Karpas-422 (cell line): ENCODE measurements at regions not wholly inside any gene's neighbourhood (a gene's known extent, or its start where the extent isn't known, plus 50 kb on each side); places are given as distances from the start of the nearest gene placed in this dataset.
"Not testable (repeated sequence)": the region's sequence is repeated elsewhere in the genome, so short reads cannot be mapped to it uniquely, and the experiment has no call there.

ENCODE experiments used
- DNase-seq: peaks from one replicate; pipeline ENCODE4 v3.0.0-alpha.2; 2015
- H2AFZ ChIP-seq: fragments of 200-600 bp; sonication (generic); 2 replicates; pipeline ENCODE4 v1.6.1; 2014; ENCODE audit warnings: antibody characterized with exemption, low read length, mixed read lengths
- H3K27ac ChIP-seq: fragments of 200-600 bp; sonication (generic); 2 replicates; pipeline ENCODE4 v1.5.1; 2014; ENCODE audit warnings: mild to moderate bottlenecking, low read length, moderate library complexity
- H3K27me3 ChIP-seq: fragments of 200-600 bp; sonication (generic); 2 replicates; pipeline ENCODE4 v1.6.1; 2014; ENCODE audit warnings: low read length, mixed read lengths
- H3K36me3 ChIP-seq: fragments of 200-600 bp; sonication (generic); 2 replicates; pipeline ENCODE4 v1.6.1; 2014; ENCODE audit warnings: low read length, mixed read lengths; ENCODE audit not compliant: insufficient read depth
- H3K4me1 ChIP-seq: fragments of 200-600 bp; sonication (generic); 2 replicates; pipeline ENCODE4 v1.6.1; 2014; ENCODE audit warnings: mild to moderate bottlenecking, low read length, mixed read lengths
- H3K4me2 ChIP-seq: fragments of 200-600 bp; sonication (generic); 2 replicates; pipeline ENCODE4 v1.6.1; 2014; ENCODE audit warnings: low read length, low read depth, mild to moderate bottlenecking; ENCODE audit not compliant: poor library complexity, severe bottlenecking
- H3K4me3 ChIP-seq: fragments of 200-600 bp; sonication (generic); 2 replicates; pipeline ENCODE4 v1.5.1; 2014; ENCODE audit warnings: mild to moderate bottlenecking, antibody characterized with exemption, low read length, mixed read lengths
- H3K79me2 ChIP-seq: fragments of 200-600 bp; sonication (generic); 2 replicates; pipeline ENCODE4 v1.6.1; 2014; ENCODE audit warnings: mild to moderate bottlenecking, low read length, mixed read lengths
- H3K9ac ChIP-seq: fragments of 200-600 bp; sonication (generic); 2 replicates; pipeline ENCODE4 v1.6.0; 2014; ENCODE audit warnings: low read length
- H3K9me2 ChIP-seq: fragments of 200-600 bp; sonication (generic), shearing (Covaris generic); replicated peaks from 2 replicates; pipeline ENCODE4 v1.6.0; 2014; ENCODE audit warnings: mild to moderate bottlenecking, low read length, moderate library complexity; ENCODE audit not compliant: insufficient read depth
- H3K9me3 ChIP-seq: fragments of 300-700, 200-600 bp; sonication (generic); 2 replicates; pipeline ENCODE4 v1.6.1; 2014; ENCODE audit warnings: low read length, mixed read lengths
- H4K20me1 ChIP-seq: fragments of 200-600 bp; sonication (generic); 2 replicates; pipeline ENCODE4 v1.6.1; 2014; ENCODE audit warnings: mild to moderate bottlenecking, antibody characterized with exemption, low read length, low read depth; ENCODE audit not compliant: insufficient read depth

DNA sequence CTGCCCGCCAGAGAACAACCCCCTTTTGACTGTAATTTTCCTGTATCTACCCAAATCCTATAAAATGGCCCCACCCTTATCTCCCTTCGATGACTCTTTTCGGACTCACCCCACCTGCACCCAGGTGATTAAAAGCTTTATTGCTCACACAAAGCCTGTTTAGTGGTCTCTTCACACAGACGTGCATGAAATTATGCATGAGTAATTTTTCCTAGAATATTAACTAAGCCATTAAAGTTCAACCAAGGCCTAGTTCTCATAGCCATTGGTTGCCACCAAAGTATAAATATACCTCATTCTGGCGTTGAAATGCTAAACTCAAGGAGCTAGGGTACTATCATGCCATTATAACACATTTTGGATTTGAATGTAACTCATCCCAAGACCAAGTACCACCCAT is 243.9 kb downstream of the ZNF608 start:
- Histone ChIP-seq H3K4me1 (peaks cover 12% of the 10 kb centered on the region), H3K4me3 (no peak overlapping the region), H3K4me2 (no peak overlapping the region), H3K9me2 (no peaks in the 10 kb centered on the region), H3K27ac (no peak overlapping the region), H3K9ac (no peak overlapping the region), H3K27me3 (no peaks in the 10 kb centered on the region), H3K79me2 (no peaks in the 10 kb centered on the region), H3K36me3 (no peaks in the 10 kb centered on the region), H2AFZ (no peak overlapping the region), H3K9me3 (no peaks in the 10 kb centered on the region), H4K20me1 (no peaks in the 10 kb centered on the region)
- no peak for DNase-seq

DNA sequence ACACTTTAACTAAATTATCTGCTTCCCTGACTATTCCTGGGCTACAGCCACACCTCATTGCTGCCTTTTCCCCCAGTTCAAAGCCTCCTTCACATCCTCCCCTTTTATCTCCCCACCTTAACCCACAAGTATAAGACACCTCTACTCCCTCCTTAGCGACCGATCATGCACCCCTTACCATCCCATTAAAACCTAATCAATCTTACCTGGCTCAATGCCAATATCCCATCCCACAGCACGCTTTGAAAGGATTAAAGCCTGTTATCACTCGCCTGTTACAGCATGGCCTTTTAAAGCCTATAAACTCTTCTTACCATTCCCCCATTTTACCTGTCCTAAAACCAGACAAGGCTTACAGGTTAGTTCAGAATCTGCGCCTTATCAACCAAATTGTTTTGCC is 246.6 kb downstream of the ZNF608 start:
- not testable (repeated sequence) for DNase-seq, H3K27ac ChIP-seq, H3K4me2 ChIP-seq, H3K79me2 ChIP-seq, H3K36me3 ChIP-seq, H4K20me1 ChIP-seq, H3K9me2 ChIP-seq, H3K4me3 ChIP-seq, H2AFZ ChIP-seq, H3K9ac ChIP-seq, H3K9me3 ChIP-seq, H3K27me3 ChIP-seq
- peaks cover 11% of the 10 kb centered on the region for H3K4me1 ChIP-seq

DNA sequence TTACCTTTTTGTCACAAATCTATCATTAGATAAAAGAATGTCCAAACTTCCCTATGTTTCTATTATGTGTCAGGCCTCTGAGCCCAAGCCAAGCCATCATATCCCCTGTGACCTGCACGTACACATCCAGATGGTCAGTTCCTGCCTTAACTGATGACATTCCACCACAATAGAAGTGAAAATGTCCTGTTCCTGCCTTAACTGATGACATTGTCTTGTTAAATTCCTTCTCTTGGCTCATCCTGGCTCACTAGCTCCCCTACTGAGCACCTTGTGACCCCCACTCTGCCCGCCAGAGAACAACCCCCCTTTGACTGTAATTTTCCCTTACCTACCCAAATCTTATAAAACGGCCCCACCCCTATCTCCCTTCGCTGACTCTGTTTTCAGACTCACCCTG is 249.5 kb downstream of the ZNF608 start:
- not testable (repeated sequence) for H3K79me2 ChIP-seq, H3K36me3 ChIP-seq, H3K27ac ChIP-seq, DNase-seq, H3K9me3 ChIP-seq, H3K9me2 ChIP-seq, H2AFZ ChIP-seq, H3K4me1 ChIP-seq, H4K20me1 ChIP-seq, H3K9ac ChIP-seq, H3K4me2 ChIP-seq, H3K27me3 ChIP-seq, H3K4me3 ChIP-seq

- Histone ChIP-seq H3K4me2 (no peak overlapping the region), H3K4me3 (no peak overlapping the region), H4K20me1 (no peaks in the 10 kb centered on the region), H3K4me1 (no peaks in the 10 kb centered on the region), H3K79me2 (no peaks in the 10 kb centered on the region), H3K9me3 (no peaks in the 10 kb centered on the region), H3K36me3 (no peaks in the 10 kb centered on the region), H3K9me2 (no peaks in the 10 kb centered on the region), H2AFZ (no peak overlapping the region), H3K9ac (no peak overlapping the region), H3K27me3 (no peaks in the 10 kb centered on the region), H3K27ac (no peak overlapping the region)
- no peak for DNase-seq
Measured at GRCh38 chr5:124494540-124495116, 251.8 kb downstream of the ZNF608 start.

- Histone ChIP-seq H2AFZ (no peak overlapping the region), H3K4me3 (no peak overlapping the region), H3K27me3 (no peaks in the 10 kb centered on the region), H3K36me3 (no peaks in the 10 kb centered on the region), H3K9me2 (no peaks in the 10 kb centered on the region), H3K4me1 (no peaks in the 10 kb centered on the region), H3K9ac (no peak overlapping the region), H3K9me3 (no peaks in the 10 kb centered on the region), H3K27ac (no peak overlapping the region), H3K79me2 (no peaks in the 10 kb centered on the region), H3K4me2 (no peak overlapping the region), H4K20me1 (no peaks in the 10 kb centered on the region)
- no peak for DNase-seq
Measured at GRCh38 chr5:124492444-124493224, 253.8 kb downstream of the ZNF608 start.

GRCh38 chr5:124490315-124490714 is 256.1 kb downstream of the ZNF608 start:
- not testable (repeated sequence) for H3K79me2 ChIP-seq, DNase-seq, H3K9me3 ChIP-seq, H3K27me3 ChIP-seq, H3K27ac ChIP-seq, H3K9ac ChIP-seq, H2AFZ ChIP-seq, H3K36me3 ChIP-seq, H3K4me1 ChIP-seq, H3K4me3 ChIP-seq, H3K9me2 ChIP-seq, H4K20me1 ChIP-seq, H3K4me2 ChIP-seq

- Histone ChIP-seq H3K4me3 (no peak overlapping the region), H3K27me3 (no peaks in the 10 kb centered on the region), H3K4me1 (no peaks in the 10 kb centered on the region), H3K9me2 (no peaks in the 10 kb centered on the region), H3K79me2 (no peaks in the 10 kb centered on the region), H2AFZ (no peak overlapping the region), H3K9me3 (no peaks in the 10 kb centered on the region), H3K27ac (no peak overlapping the region), H3K36me3 (no peaks in the 10 kb centered on the region), H4K20me1 (no peaks in the 10 kb centered on the region), H3K9ac (no peak overlapping the region), H3K4me2 (no peak overlapping the region)
- DNase-seq: no peak
Measured at GRCh38 chr5:124481419-124481818, 265.0 kb downstream of the ZNF608 start.

GRCh38 chr5:124480964-124481363 is 265.5 kb downstream of the ZNF608 start:
- Histone ChIP-seq H3K4me1 (no peaks in the 10 kb centered on the region), H2AFZ (no peak overlapping the region), H3K36me3 (no peaks in the 10 kb centered on the region), H3K9me2 (no peaks in the 10 kb centered on the region), H3K79me2 (no peaks in the 10 kb centered on the region), H3K9ac (no peak overlapping the region), H3K27me3 (no peaks in the 10 kb centered on the region), H4K20me1 (no peaks in the 10 kb centered on the region), H3K4me2 (no peak overlapping the region), H3K9me3 (no peaks in the 10 kb centered on the region), H3K27ac (no peak overlapping the region), H3K4me3 (no peak overlapping the region)
- no peak for DNase-seq
